PC-9 (cell line): ENCODE measurements at regions not wholly inside any gene's neighbourhood (a gene's known extent, or its start where the extent isn't known, plus 50 kb on each side); places are given as distances from the start of the nearest gene placed in this dataset.

Source experiments
- BruUV-seq: library from RNA; stranded (reverse); fragments of 400-500 nt; replicated peaks from 2 replicates; lab custom pipeline; 2021; lab: Mats Ljungman, UMichigan
- CTCF ChIA-PET: fragments of 300-600 bp; sonication (Branson Sonifier 250); formaldehyde crosslinking; loops from one replicate; lab custom pipeline; 2022; ENCODE audit warnings: antibody characterized with exemption; lab: Charles Lee
- POLR2A ChIA-PET: fragments of 300-600 bp; sonication (Branson Sonifier 250); formaldehyde crosslinking; loops from one replicate; lab custom pipeline; 2022; ENCODE audit warnings: antibody characterized with exemption; ENCODE audit not compliant: unreplicated experiment; lab: Charles Lee
- DNase-seq, 2 experiments: peaks; one replicate each; pipeline versions ENCODE4 v3.0.0 to v3.0.0-alpha.2; 2015 to 2022; ENCODE audit warnings: mixed read lengths in 1 of 2
- H2AFZ ChIP-seq: fragments of 200-600 bp; sonication (generic); 2 replicates; pipeline ENCODE4 v1.8.1; 2017; ENCODE audit warnings: antibody characterized with exemption
- H3F3A ChIP-seq: fragments of 200-600 bp; sonication (generic); 2 replicates; pipeline ENCODE4 v1.8.1; 2017; ENCODE audit warnings: antibody characterized with exemption, mild to moderate bottlenecking, low read depth; ENCODE audit not compliant: insufficient read depth
- H3K27ac ChIP-seq: fragments of 200-600 bp; sonication (generic); 2 replicates; pipeline ENCODE4 v1.6.1; 2016; ENCODE audit warnings: mixed run types
- H3K27me3 ChIP-seq: fragments of 200-600 bp; sonication (generic); 2 replicates; pipeline ENCODE4 v1.6.1; 2016; ENCODE audit warnings: low read depth, mixed run types; ENCODE audit not compliant: insufficient read depth
- H3K36me3 ChIP-seq: fragments of 200-600 bp; sonication (generic); 2 replicates; pipeline ENCODE4 v1.6.1; 2016; ENCODE audit warnings: low read depth, mixed run types
- H3K4me1 ChIP-seq: fragments of 200-600 bp; sonication (generic); replicated peaks from 2 replicates; pipeline ENCODE4 v1.6.1; 2016; ENCODE audit warnings: mixed run types; ENCODE audit not compliant: insufficient read depth
- H3K4me2 ChIP-seq: fragments of 200-600 bp; sonication (generic); 2 replicates; pipeline ENCODE4 v1.6.1; 2017; ENCODE audit warnings: mixed run types
- H3K4me3 ChIP-seq: fragments of 200-600 bp; sonication (generic); 2 replicates; pipeline ENCODE4 v1.6.1; 2016; ENCODE audit warnings: mixed run types
- H3K79me2 ChIP-seq: fragments of 200-600 bp; sonication (generic); 2 replicates; pipeline ENCODE4 v1.6.1; 2017; ENCODE audit warnings: low read depth, mixed run types
- H3K9me2 ChIP-seq: fragments of 200-600 bp; sonication (generic); 2 replicates; pipeline ENCODE4 v1.8.1; 2017; ENCODE audit warnings: mild to moderate bottlenecking; ENCODE audit not compliant: insufficient read depth
- H3K9me3 ChIP-seq: fragments of 200-600 bp; sonication (generic); 2 replicates; pipeline ENCODE4 v1.8.1; 2016; ENCODE audit warnings: low read depth; ENCODE audit not compliant: insufficient read depth
- H4K20me1 ChIP-seq: fragments of 200-600 bp; sonication (generic); 2 replicates; pipeline ENCODE4 v1.8.1; 2017; ENCODE audit not compliant: insufficient read depth
- CTCF ChIP-seq: fragments of 200-600 bp; sonication (generic); conservative IDR thresholded peaks from 2 replicates; pipeline ENCODE4 v1.6.1; 2017; ENCODE audit warnings: mixed run types, antibody characterized with exemption, mild to moderate bottlenecking, moderate library complexity
- EZH2 ChIP-seq: fragments of 200-600 bp; sonication (generic); IDR thresholded peaks from 2 replicates; pipeline ENCODE4 v1.8.0; 2017; ENCODE audit warnings: antibody characterized with exemption, low read depth
- intact Hi-C: fragments of 100-400 bp; cut with micrococcal nuclease; formaldehyde crosslinking; loops from one replicate; pipeline ENCODE4 v1.10.0; 2022; ENCODE audit not compliant: unreplicated experiment

GRCh38 chr5:161134956-161135355 is 282.9 kb upstream of the ATP10B start:
- POLR2A ChIA-PET = no interaction called here
- no peaks in the 10 kb centered on the region for H3K36me3 ChIP-seq
- no peaks in the 10 kb centered on the region for H3K4me1 ChIP-seq
- no peak overlapping the region for H3K4me3 ChIP-seq
- no peaks in the 10 kb centered on the region for H3K79me2 ChIP-seq
- no peak overlapping the region for H2AFZ ChIP-seq
- intact Hi-C loops = no loop called here
- 0 out of 2 replicates have a peak, but pooled peaks cover 2% of the 10 kb centered on the region for H3K27me3 ChIP-seq
- no peaks in the 10 kb centered on the region for H4K20me1 ChIP-seq
- H3K27ac ChIP-seq = no peak overlapping the region
- TF ChIP-seq EZH2 (no peak), CTCF (no peak)
- no peak overlapping the region for H3K4me2 ChIP-seq
- no peak for DNase-seq
- H3K9me2 ChIP-seq = no peaks in the 10 kb centered on the region
- CTCF ChIA-PET = no interaction called here
- BruUV-seq = no TSS peak
- no peaks in the 10 kb centered on the region for H3K9me3 ChIP-seq
- no peaks in the 10 kb centered on the region for H3F3A ChIP-seq

- Histone ChIP-seq H3K36me3 (no peaks in the 10 kb centered on the region), H3K9me3 (no peaks in the 10 kb centered on the region), H3K79me2 (no peaks in the 10 kb centered on the region), H3K4me1 (no peaks in the 10 kb centered on the region), H2AFZ (no peak overlapping the region), H3K4me2 (no peak overlapping the region), H4K20me1 (no peaks in the 10 kb centered on the region), H3K27me3 (0 out of 2 replicates have a peak, but pooled peaks cover 2% of the 10 kb centered on the region), H3K9me2 (no peaks in the 10 kb centered on the region), H3K27ac (no peak overlapping the region), H3F3A (no peaks in the 10 kb centered on the region), H3K4me3 (no peak overlapping the region)
- POLR2A ChIA-PET = no interaction called here
- CTCF ChIA-PET = no interaction called here
- TF ChIP-seq CTCF = no peak
- no peak for TF ChIP-seq EZH2
- intact Hi-C loops = no loop called here
- DNase-seq = no peak
- no TSS peak for BruUV-seq
These were observed 282.1 kb upstream of the ATP10B start for GRCh38 chr5:161134083-161134482.

- Histone ChIP-seq H3K9me3 (no peaks in the 10 kb centered on the region), H3K27me3 (no peaks in the 10 kb centered on the region), H4K20me1 (no peaks in the 10 kb centered on the region), H3K4me1 (no peaks in the 10 kb centered on the region), H3K4me2 (no peak overlapping the region), H3K79me2 (no peaks in the 10 kb centered on the region), H3F3A (no peaks in the 10 kb centered on the region), H3K9me2 (no peaks in the 10 kb centered on the region), H3K36me3 (no peaks in the 10 kb centered on the region), H3K4me3 (no peak overlapping the region), H2AFZ (no peak overlapping the region), H3K27ac (no peak overlapping the region)
- no peak for TF ChIP-seq EZH2
- TF ChIP-seq CTCF = no peak
- intact Hi-C loops = no loop called here
- no peak for DNase-seq
- ChIA-PET POLR2A (no interaction called here), CTCF (no interaction called here)
- no TSS peak for BruUV-seq
These were observed 263.9 kb upstream of the ATP10B start for GRCh38 chr5:161115941-161116340.
